ENCODE measurements at regions not wholly inside any gene's neighbourhood (a gene's known extent, or its start where the extent isn't known, plus 50 kb on each side); places are given as distances from the start of the nearest gene placed in this dataset.

DNA sequence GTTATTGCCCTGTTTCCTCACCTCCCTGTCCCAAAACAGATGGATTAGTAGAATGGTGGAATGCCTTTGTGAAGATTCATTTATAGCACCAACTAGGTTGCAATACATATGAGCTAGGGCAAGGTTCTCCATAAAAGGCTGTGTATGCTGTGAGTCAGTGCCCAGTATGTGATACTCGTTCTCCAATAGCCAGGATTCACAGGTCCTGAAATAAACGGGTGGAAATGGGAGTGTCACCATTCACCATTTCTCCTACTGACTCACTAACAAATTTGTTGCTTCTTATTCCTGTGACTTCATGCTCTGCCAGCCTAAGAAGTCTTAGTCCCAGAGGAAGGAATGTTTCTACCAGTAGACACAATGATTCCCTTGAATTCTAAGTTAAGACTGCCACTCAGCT lies 1745.4 kb downstream of the SLITRK1 start:
- no peak overlapping the region for H3K27ac ChIP-seq
- no peak overlapping the region for H2AFZ ChIP-seq
- no peaks in the 10 kb centered on the region for H3K36me3 ChIP-seq (ENCODE audit: control insufficient read depth, insufficient read depth, low read length)
- H3K79me2 ChIP-seq: no peaks in the 10 kb centered on the region
- TF ChIP-seq, protein P1, sequence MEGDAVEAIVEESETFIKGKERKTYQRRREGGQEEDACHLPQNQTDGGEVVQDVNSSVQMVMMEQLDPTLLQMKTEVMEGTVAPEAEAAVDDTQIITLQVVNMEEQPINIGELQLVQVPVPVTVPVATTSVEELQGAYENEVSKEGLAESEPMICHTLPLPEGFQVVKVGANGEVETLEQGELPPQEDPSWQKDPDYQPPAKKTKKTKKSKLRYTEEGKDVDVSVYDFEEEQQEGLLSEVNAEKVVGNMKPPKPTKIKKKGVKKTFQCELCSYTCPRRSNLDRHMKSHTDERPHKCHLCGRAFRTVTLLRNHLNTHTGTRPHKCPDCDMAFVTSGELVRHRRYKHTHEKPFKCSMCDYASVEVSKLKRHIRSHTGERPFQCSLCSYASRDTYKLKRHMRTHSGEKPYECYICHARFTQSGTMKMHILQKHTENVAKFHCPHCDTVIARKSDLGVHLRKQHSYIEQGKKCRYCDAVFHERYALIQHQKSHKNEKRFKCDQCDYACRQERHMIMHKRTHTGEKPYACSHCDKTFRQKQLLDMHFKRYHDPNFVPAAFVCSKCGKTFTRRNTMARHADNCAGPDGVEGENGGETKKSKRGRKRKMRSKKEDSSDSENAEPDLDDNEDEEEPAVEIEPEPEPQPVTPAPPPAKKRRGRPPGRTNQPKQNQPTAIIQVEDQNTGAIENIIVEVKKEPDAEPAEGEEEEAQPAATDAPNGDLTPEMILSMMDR (IDR thresholded peaks at IDR 0.05): no peak
- H3K9ac ChIP-seq: no peak overlapping the region
- H3K4me2 ChIP-seq (ENCODE audit: low read length): no peak overlapping the region
- H3K4me1 ChIP-seq: no peaks in the 10 kb centered on the region
- no peak overlapping the region for H3K4me3 ChIP-seq (ENCODE audit: low read depth, low read length)
- no peaks in the 10 kb centered on the region for H3K27me3 ChIP-seq (ENCODE audit: control insufficient read depth, insufficient read depth, low read length)
- no peaks in the 10 kb centered on the region for H3K9me3 ChIP-seq (ENCODE audit: control insufficient read depth, low read length)

DNA sequence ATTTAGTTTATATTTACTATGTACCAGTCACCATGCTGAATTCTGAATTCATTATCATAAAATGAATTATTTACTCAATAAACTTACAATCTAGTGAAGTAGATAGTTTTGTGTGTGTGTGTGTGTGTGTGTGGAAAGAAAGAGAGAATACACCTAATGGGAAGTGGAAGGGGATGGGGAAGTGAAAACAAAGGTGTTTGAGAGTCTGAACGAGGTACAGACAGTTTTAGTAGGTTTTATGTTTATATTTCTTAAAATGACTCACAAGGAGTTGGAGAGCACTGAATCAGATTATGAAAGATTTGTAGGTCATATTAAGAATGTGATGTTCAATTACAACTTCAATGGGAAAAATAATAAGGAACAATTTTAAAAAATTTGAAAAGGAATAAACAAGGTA lies 1753.0 kb downstream of the SLITRK1 start:
- no peaks in the 10 kb centered on the region for H3K9me3 ChIP-seq (ENCODE audit: control insufficient read depth, low read length)
- H3K79me2 ChIP-seq: no peaks in the 10 kb centered on the region
- TF ChIP-seq, protein P1 (IDR thresholded peaks at IDR 0.05): no peak
- no peaks in the 10 kb centered on the region for H3K36me3 ChIP-seq (ENCODE audit: control insufficient read depth, insufficient read depth, low read length)
- no peak overlapping the region for H3K4me2 ChIP-seq (ENCODE audit: low read length)
- no peaks in the 10 kb centered on the region for H3K4me1 ChIP-seq
- H2AFZ ChIP-seq: no peak overlapping the region
- no peak overlapping the region for H3K4me3 ChIP-seq (ENCODE audit: low read depth, low read length)
- no peak overlapping the region for H3K27ac ChIP-seq
- H3K9ac ChIP-seq: no peak overlapping the region
- no peaks in the 10 kb centered on the region for H3K27me3 ChIP-seq (ENCODE audit: control insufficient read depth, insufficient read depth, low read length)

DNA sequence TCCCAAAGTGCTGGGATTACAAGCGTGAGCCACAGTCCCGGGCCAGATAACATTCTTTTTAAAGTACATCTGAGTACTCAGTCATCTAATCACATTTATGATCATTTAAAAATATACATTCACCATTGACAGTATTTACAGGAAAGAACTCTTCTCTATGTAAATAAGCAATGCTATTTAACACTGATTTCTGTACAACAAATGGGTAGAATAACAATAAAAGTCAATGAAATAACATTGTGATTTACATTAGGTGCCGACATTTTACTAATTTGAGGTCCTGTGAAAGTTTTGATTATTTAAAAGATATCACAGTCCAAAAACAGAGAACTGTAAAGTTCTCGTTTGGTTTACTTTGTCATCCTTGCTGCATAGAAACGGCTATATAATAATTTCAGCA lies 1763.7 kb downstream of the SLITRK1 start:
- Histone ChIP-seq H3K4me2 (ENCODE audit: low read length) (no peak overlapping the region), H3K36me3 (ENCODE audit: control insufficient read depth, insufficient read depth, low read length) (no peaks in the 10 kb centered on the region), H3K4me1 (no peaks in the 10 kb centered on the region), H3K27ac (no peak overlapping the region), H3K27me3 (ENCODE audit: control insufficient read depth, insufficient read depth, low read length) (no peaks in the 10 kb centered on the region), H3K9ac (no peak overlapping the region), H3K4me3 (ENCODE audit: low read depth, low read length) (no peak overlapping the region), H3K9me3 (ENCODE audit: control insufficient read depth, low read length) (peaks cover 3% of the 10 kb centered on the region), H2AFZ (no peak overlapping the region), H3K79me2 (no peaks in the 10 kb centered on the region)
- TF ChIP-seq, protein P1 (IDR thresholded peaks at IDR 0.05): no peak

DNA sequence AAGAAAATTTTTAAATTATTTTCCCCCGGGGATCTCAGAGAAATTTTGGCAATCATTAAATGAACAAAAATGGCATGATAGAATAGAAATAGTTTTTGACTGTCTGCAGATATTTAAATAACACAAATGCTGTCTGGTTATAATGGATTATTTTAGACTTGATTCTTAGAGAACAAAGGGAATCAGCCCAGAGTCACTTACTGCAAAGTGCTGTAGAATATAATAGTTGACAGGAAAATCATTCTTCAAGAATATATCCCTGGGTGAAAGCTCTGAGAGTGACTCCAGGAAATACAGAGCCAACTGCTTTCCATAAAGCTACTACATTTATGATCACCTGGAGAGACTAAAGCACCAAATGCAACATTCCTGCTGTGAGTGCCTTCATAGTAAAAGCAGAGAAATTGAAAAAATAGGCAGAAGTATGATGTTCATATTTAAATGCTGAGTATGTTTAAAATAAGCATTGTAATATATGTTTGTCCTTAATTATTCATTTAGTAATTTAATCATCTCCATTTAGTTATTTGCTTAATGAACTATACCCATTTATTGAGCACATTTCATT lies 1765.8 kb downstream of the SLITRK1 start:
- no peaks in the 10 kb centered on the region for H3K27me3 ChIP-seq (ENCODE audit: control insufficient read depth, insufficient read depth, low read length)
- no peaks in the 10 kb centered on the region for H3K79me2 ChIP-seq
- no peaks in the 10 kb centered on the region for H3K36me3 ChIP-seq (ENCODE audit: control insufficient read depth, insufficient read depth, low read length)
- no peaks in the 10 kb centered on the region for H3K4me1 ChIP-seq
- H2AFZ ChIP-seq: no peak overlapping the region
- TF ChIP-seq, protein P1 (IDR thresholded peaks at IDR 0.05): no peak
- H3K4me2 ChIP-seq (ENCODE audit: low read length): no peak overlapping the region
- H3K9ac ChIP-seq: no peak overlapping the region
- H3K27ac ChIP-seq: no peak overlapping the region
- peaks cover 3% of the 10 kb centered on the region for H3K9me3 ChIP-seq (ENCODE audit: control insufficient read depth, low read length)
- no peak overlapping the region for H3K4me3 ChIP-seq (ENCODE audit: low read depth, low read length)

DNA sequence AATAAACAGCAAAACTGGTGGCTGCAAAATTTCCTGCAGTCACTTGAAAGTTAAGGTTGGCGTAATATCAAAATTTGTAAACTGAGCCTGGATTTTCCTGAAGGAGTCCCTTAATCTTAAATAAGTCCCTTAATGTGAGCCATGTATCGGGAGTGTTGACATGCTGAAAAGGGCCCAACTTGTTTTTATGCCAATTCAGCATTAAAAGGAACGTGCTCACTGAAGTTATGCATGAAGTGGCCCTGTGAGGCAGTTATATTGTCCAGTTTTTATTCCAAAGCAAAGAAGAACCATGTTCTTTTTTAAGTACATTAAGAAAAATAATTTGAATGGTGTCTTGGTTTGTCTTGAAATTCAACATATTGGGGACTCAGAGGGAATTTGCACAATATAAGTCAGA lies 1766.9 kb downstream of the SLITRK1 start:
- no peaks in the 10 kb centered on the region for H3K4me1 ChIP-seq
- no peak overlapping the region for H3K27ac ChIP-seq
- no peak overlapping the region for H3K4me2 ChIP-seq (ENCODE audit: low read length)
- peaks cover 3% of the 10 kb centered on the region for H3K9me3 ChIP-seq (ENCODE audit: control insufficient read depth, low read length)
- no peak overlapping the region for H3K4me3 ChIP-seq (ENCODE audit: low read depth, low read length)
- H3K9ac ChIP-seq: no peak overlapping the region
- no peak overlapping the region for H2AFZ ChIP-seq
- TF ChIP-seq, protein P1 (IDR thresholded peaks at IDR 0.05): no peak
- no peaks in the 10 kb centered on the region for H3K79me2 ChIP-seq
- no peaks in the 10 kb centered on the region for H3K36me3 ChIP-seq (ENCODE audit: control insufficient read depth, insufficient read depth, low read length)
- no peaks in the 10 kb centered on the region for H3K27me3 ChIP-seq (ENCODE audit: control insufficient read depth, insufficient read depth, low read length)
